Body of pancreas (tissue), 4 donors: ENCODE measurements at regions not wholly inside any gene's neighbourhood (a gene's known extent, or its start where the extent isn't known, plus 50 kb on each side); places are given as distances from the start of the nearest gene placed in this dataset.

Experiments
- POLR2A ChIP-seq, 3 donors: fragments of 450-650 bp; IDR thresholded peaks; one replicate each; pipeline ENCODE4 v1.6.1; 2016; ENCODE audit warnings: antibody characterized with exemption in 3 of 3, mild to moderate bottlenecking in 2 of 3
- TF ChIP-seq, protein P1 (sequence below), 7 experiments: fragments of 450-650 bp in 4 of 7; fragments of 200-600 bp in 3 of 7; sonication (generic) in 3 of 7; IDR thresholded peaks; one replicate each; pipeline ENCODE4 v1.5.1; 2016 to 2019; ENCODE audit warnings: antibody characterized with exemption in 7 of 7

GRCh38 chrX:21176921-21177571 is 197.2 kb upstream of the CNKSR2 start:
- TF ChIP-seq, protein P1, sequence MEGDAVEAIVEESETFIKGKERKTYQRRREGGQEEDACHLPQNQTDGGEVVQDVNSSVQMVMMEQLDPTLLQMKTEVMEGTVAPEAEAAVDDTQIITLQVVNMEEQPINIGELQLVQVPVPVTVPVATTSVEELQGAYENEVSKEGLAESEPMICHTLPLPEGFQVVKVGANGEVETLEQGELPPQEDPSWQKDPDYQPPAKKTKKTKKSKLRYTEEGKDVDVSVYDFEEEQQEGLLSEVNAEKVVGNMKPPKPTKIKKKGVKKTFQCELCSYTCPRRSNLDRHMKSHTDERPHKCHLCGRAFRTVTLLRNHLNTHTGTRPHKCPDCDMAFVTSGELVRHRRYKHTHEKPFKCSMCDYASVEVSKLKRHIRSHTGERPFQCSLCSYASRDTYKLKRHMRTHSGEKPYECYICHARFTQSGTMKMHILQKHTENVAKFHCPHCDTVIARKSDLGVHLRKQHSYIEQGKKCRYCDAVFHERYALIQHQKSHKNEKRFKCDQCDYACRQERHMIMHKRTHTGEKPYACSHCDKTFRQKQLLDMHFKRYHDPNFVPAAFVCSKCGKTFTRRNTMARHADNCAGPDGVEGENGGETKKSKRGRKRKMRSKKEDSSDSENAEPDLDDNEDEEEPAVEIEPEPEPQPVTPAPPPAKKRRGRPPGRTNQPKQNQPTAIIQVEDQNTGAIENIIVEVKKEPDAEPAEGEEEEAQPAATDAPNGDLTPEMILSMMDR (IDR thresholded peaks at IDR 0.05) = no peak
- TF ChIP-seq POLR2A (IDR thresholded peaks at IDR 0.05) = no peak
